ENCODE measurements at regions not wholly inside any gene's neighbourhood (a gene's known extent, or its start where the extent isn't known, plus 50 kb on each side); places are given as distances from the start of the nearest gene placed in this dataset.
"Not testable (repeated sequence)": the region's sequence is repeated elsewhere in the genome, so short reads cannot be mapped to it uniquely, and the experiment has no call there.

GRCh38 chr13:76680112-76680511, 206.1 kb downstream of the KCTD12 start:
- H3K4me1 Mint-ChIP-seq (ENCODE audit: low read depth in 2 of 2) = no peaks in the 10 kb centered on the region
- DNase-seq = no peak

GRCh38 chr13:76677043-76677442, 209.2 kb downstream of the KCTD12 start:
- no peak for ATAC-seq (replicated peaks)
- DNase-seq = no peak
- H3K27me3 Mint-ChIP-seq = peaks cover 5 to 8% of the 10 kb centered on the region in 2 donors
- H3K27ac Mint-ChIP-seq = no peak overlapping the region
- no peak overlapping the region for H3K4me3 Mint-ChIP-seq
- H3K9me3 Mint-ChIP-seq = no peaks in the 10 kb centered on the region
- no peaks in the 10 kb centered on the region for H3K36me3 Mint-ChIP-seq (ENCODE audit: insufficient read depth)
- H3K4me1 Mint-ChIP-seq (ENCODE audit: low read depth in 2 of 2) = no peaks in the 10 kb centered on the region

More at GRCh38 chr13:76680112-76680511, 206.1 kb downstream of the KCTD12 start:
- Mint-ChIP-seq H3K27ac (no peak overlapping the region), H3K9me3 (no peaks in the 10 kb centered on the region), H3K4me3 (no peak overlapping the region), H3K27me3 (peaks cover 8 to 12% of the 10 kb centered on the region in 2 donors), H3K36me3 (ENCODE audit: insufficient read depth) (peaks cover 3% of the 10 kb centered on the region)
- no peak for ATAC-seq (replicated peaks)

GRCh38 chr13:76672420-76672819, 213.8 kb downstream of the KCTD12 start:
- Mint-ChIP-seq H3K27me3 (no peaks in the 10 kb centered on the region), H3K36me3 (ENCODE audit: insufficient read depth) (no peaks in the 10 kb centered on the region), H3K4me1 (ENCODE audit: low read depth in 2 of 2) (no peaks in the 10 kb centered on the region), H3K4me3 (no peak overlapping the region), H3K9me3 (no peaks in the 10 kb centered on the region), H3K27ac (no peak overlapping the region)
- DNase-seq (no peak), ATAC-seq (replicated peaks) (no peak)

GRCh38 chr13:76668716-76669115, 217.5 kb downstream of the KCTD12 start:
- ATAC-seq (replicated peaks) = no peak
- H3K9me3 Mint-ChIP-seq = no peaks in the 10 kb centered on the region
- no peak overlapping the region for H3K27ac Mint-ChIP-seq
- no peak overlapping the region for H3K4me3 Mint-ChIP-seq
- no peaks in the 10 kb centered on the region for H3K27me3 Mint-ChIP-seq
- no peaks in the 10 kb centered on the region for H3K4me1 Mint-ChIP-seq (ENCODE audit: low read depth in 2 of 2)
- no peaks in the 10 kb centered on the region for H3K36me3 Mint-ChIP-seq (ENCODE audit: insufficient read depth)
- no peak for DNase-seq

GRCh38 chr13:76668141-76668540, 218.1 kb downstream of the KCTD12 start:
- ATAC-seq (replicated peaks) = no peak
- Mint-ChIP-seq H3K36me3 (ENCODE audit: insufficient read depth) (no peaks in the 10 kb centered on the region), H3K27me3 (no peaks in the 10 kb centered on the region)

GRCh38 chr13:76667551-76667950, 218.7 kb downstream of the KCTD12 start:
- no peak for DNase-seq
- H3K9me3 Mint-ChIP-seq = no peaks in the 10 kb centered on the region
- H3K36me3 Mint-ChIP-seq (ENCODE audit: insufficient read depth) = no peaks in the 10 kb centered on the region
- no peak overlapping the region for H3K27ac Mint-ChIP-seq
- H3K4me3 Mint-ChIP-seq = no peak overlapping the region
- H3K4me1 Mint-ChIP-seq (ENCODE audit: low read depth in 2 of 2) = no peaks in the 10 kb centered on the region
- H3K27me3 Mint-ChIP-seq = no peaks in the 10 kb centered on the region
- ATAC-seq (replicated peaks) = no peak

More at GRCh38 chr13:76668141-76668540, 218.1 kb downstream of the KCTD12 start:
- H3K27ac Mint-ChIP-seq = no peak overlapping the region
- no peaks in the 10 kb centered on the region for H3K9me3 Mint-ChIP-seq
- H3K4me3 Mint-ChIP-seq = no peak overlapping the region
- H3K4me1 Mint-ChIP-seq (ENCODE audit: low read depth in 2 of 2) = no peaks in the 10 kb centered on the region
- DNase-seq = no peak

GRCh38 chr13:76663592-76664335, 222.4 kb downstream of the KCTD12 start:
- Mint-ChIP-seq H3K4me1 (ENCODE audit: low read depth in 2 of 2) (no peaks in the 10 kb centered on the region), H3K27ac (no peak overlapping the region), H3K4me3 (no peak overlapping the region), H3K36me3 (ENCODE audit: insufficient read depth) (no peaks in the 10 kb centered on the region), H3K9me3 (no peaks in the 10 kb centered on the region), H3K27me3 (no peaks in the 10 kb centered on the region)
- DNase-seq (no peak), ATAC-seq (replicated peaks) (no peak)

- H3K36me3 Mint-ChIP-seq (ENCODE audit: insufficient read depth); ATAC-seq (replicated peaks); H3K4me1 Mint-ChIP-seq (ENCODE audit: low read depth in 2 of 2); H3K27me3 Mint-ChIP-seq; H3K4me3 Mint-ChIP-seq; H3K27ac Mint-ChIP-seq; H3K9me3 Mint-ChIP-seq; DNase-seq: not testable (repeated sequence)
Observed at GRCh38 chr13:76659074-76659473, 227.1 kb downstream of the KCTD12 start.

GRCh38 chr13:76656500-76656899, 229.7 kb downstream of the KCTD12 start:
- no peaks in the 10 kb centered on the region for H3K9me3 Mint-ChIP-seq
- peaks cover 0 to 18% of the 10 kb centered on the region in 2 donors for H3K27me3 Mint-ChIP-seq
- no peaks in the 10 kb centered on the region for H3K36me3 Mint-ChIP-seq (ENCODE audit: insufficient read depth)
- H3K4me1 Mint-ChIP-seq (ENCODE audit: low read depth in 2 of 2) = no peaks in the 10 kb centered on the region
- DNase-seq = no peak
- no peak overlapping the region for H3K27ac Mint-ChIP-seq
- H3K4me3 Mint-ChIP-seq = no peak overlapping the region
- ATAC-seq (replicated peaks) = no peak

GRCh38 chr13:76656056-76656455, 230.1 kb downstream of the KCTD12 start:
- H3K4me3 Mint-ChIP-seq = no peak overlapping the region
- no peak overlapping the region for H3K27ac Mint-ChIP-seq
- DNase-seq (no peak), ATAC-seq (replicated peaks) (no peak)
- H3K4me1 Mint-ChIP-seq (ENCODE audit: low read depth in 2 of 2) = no peaks in the 10 kb centered on the region
- peaks cover 0 to 23% of the 10 kb centered on the region in 2 donors for H3K27me3 Mint-ChIP-seq
- H3K9me3 Mint-ChIP-seq = no peaks in the 10 kb centered on the region
- no peaks in the 10 kb centered on the region for H3K36me3 Mint-ChIP-seq (ENCODE audit: insufficient read depth)

GRCh38 chr13:76654263-76654662, 231.9 kb downstream of the KCTD12 start:
- no peaks in the 10 kb centered on the region for H3K36me3 Mint-ChIP-seq (ENCODE audit: insufficient read depth)
- no peak for ATAC-seq (replicated peaks)
- H3K4me3 Mint-ChIP-seq = no peak overlapping the region
- no peak for DNase-seq
- peaks cover 0 to 29% of the 10 kb centered on the region in 2 donors for H3K27me3 Mint-ChIP-seq
- no peaks in the 10 kb centered on the region for H3K4me1 Mint-ChIP-seq (ENCODE audit: low read depth in 2 of 2)
- no peaks in the 10 kb centered on the region for H3K9me3 Mint-ChIP-seq
- no peak overlapping the region for H3K27ac Mint-ChIP-seq

GRCh38 chr13:76651286-76651685, 234.9 kb downstream of the KCTD12 start:
- ATAC-seq (replicated peaks) (no peak), DNase-seq (no peak)
- no peaks in the 10 kb centered on the region for H3K36me3 Mint-ChIP-seq (ENCODE audit: insufficient read depth)
- H3K27me3 Mint-ChIP-seq = peaks cover 10 to 29% of the 10 kb centered on the region in 2 donors
- no peak overlapping the region for H3K4me3 Mint-ChIP-seq
- no peaks in the 10 kb centered on the region for H3K4me1 Mint-ChIP-seq (ENCODE audit: low read depth in 2 of 2)
- no peaks in the 10 kb centered on the region for H3K9me3 Mint-ChIP-seq
- H3K27ac Mint-ChIP-seq = no peak overlapping the region

- peaks cover 4% of the 10 kb centered on the region for H3K36me3 Mint-ChIP-seq (ENCODE audit: insufficient read depth)
Observed at GRCh38 chr13:76647550-76647949, 238.7 kb downstream of the KCTD12 start.

GRCh38 chr13:76646946-76647345, 239.3 kb downstream of the KCTD12 start:
- H3K9me3 Mint-ChIP-seq = no peaks in the 10 kb centered on the region
- DNase-seq = no peak

More at GRCh38 chr13:76647550-76647949, 238.7 kb downstream of the KCTD12 start:
- ATAC-seq (replicated peaks) = no peak
- no peaks in the 10 kb centered on the region for H3K4me1 Mint-ChIP-seq (ENCODE audit: low read depth in 2 of 2)
- H3K27me3 Mint-ChIP-seq = peaks cover 15 to 18% of the 10 kb centered on the region in 2 donors
- DNase-seq = no peak
- H3K27ac Mint-ChIP-seq = no peak overlapping the region
- H3K4me3 Mint-ChIP-seq = no peak overlapping the region
- no peaks in the 10 kb centered on the region for H3K9me3 Mint-ChIP-seq

More at GRCh38 chr13:76646946-76647345, 239.3 kb downstream of the KCTD12 start:
- ATAC-seq (replicated peaks) = no peak
- Mint-ChIP-seq H3K4me3 (no peak overlapping the region), H3K27me3 (peaks cover 14 to 15% of the 10 kb centered on the region in 2 donors), H3K27ac (no peak overlapping the region), H3K36me3 (ENCODE audit: insufficient read depth) (peaks cover 4% of the 10 kb centered on the region), H3K4me1 (ENCODE audit: low read depth in 2 of 2) (no peaks in the 10 kb centered on the region)

Measured in effector memory CD8-positive, alpha-beta T cell (primary cell).